Keratinocyte (primary cell): ENCODE measurements at regions not wholly inside any gene's neighbourhood (a gene's known extent, or its start where the extent isn't known, plus 50 kb on each side); places are given as distances from the start of the nearest gene placed in this dataset.

ENCODE experiments used
- DNase-seq: peaks from one replicate; pipeline ENCODE4 v3.0.0-alpha.2; 2011; ENCODE audit warnings: low read depth, missing footprints, low spot score
- FAIRE-seq: peaks from 2 replicates; lab custom pipeline; 2011; peaks lifted over from hg19 to GRCh38; lab: Jason Lieb, UNC
- H2AFZ ChIP-seq: 2 replicates; pipeline ENCODE4 v1.6.0; 2012; ENCODE audit warnings: low read length, control low read depth, inconsistent platforms; ENCODE audit not compliant: control insufficient read depth
- H3K27ac ChIP-seq: 2 replicates; pipeline ENCODE4 v1.5.1; 2011; ENCODE audit warnings: low read length; ENCODE audit not compliant: control insufficient read depth, insufficient read depth
- H3K27me3 ChIP-seq: 3 replicates; pipeline ENCODE4 v1.6.0; 2011; ENCODE audit warnings: low read length; ENCODE audit not compliant: control insufficient read depth, insufficient read depth; ENCODE audit errors: extremely low read depth
- H3K36me3 ChIP-seq, 2 experiments: 2 replicates in 1 of 2; 3 replicates in 1 of 2; pipeline ENCODE4 v1.5.1; 2011; ENCODE audit warnings: low read length in 2 of 2, mild to moderate bottlenecking in 1 of 2; ENCODE audit not compliant: control insufficient read depth in 2 of 2, insufficient read depth in 2 of 2; ENCODE audit errors: extremely low read depth in 1 of 2
- H3K4me1 ChIP-seq: 3 replicates; pipeline ENCODE4 v1.5.1; 2011; ENCODE audit warnings: low read length; ENCODE audit not compliant: control insufficient read depth, insufficient read depth; ENCODE audit errors: extremely low read depth
- H3K4me2 ChIP-seq: 3 replicates; pipeline ENCODE4 v1.6.0; 2011; ENCODE audit warnings: low read depth, low read length; ENCODE audit not compliant: control insufficient read depth, insufficient read depth; ENCODE audit errors: extremely low read depth
- H3K4me3 ChIP-seq, 3 experiments: fragments of 200-600 bp in 1 of 3; sonication (generic) in 1 of 3; 2 replicates in 2 of 3; 3 replicates in 1 of 3; pipeline ENCODE4 v1.5.1; 2011 to 2016; ENCODE audit warnings: low read length in 3 of 3, mild to moderate bottlenecking in 3 of 3, control low read depth in 2 of 3, inconsistent platforms in 1 of 3, low read depth in 1 of 3, mixed read lengths in 1 of 3, mixed run types in 1 of 3, moderate library complexity in 1 of 3; ENCODE audit not compliant: control insufficient read depth in 2 of 3, insufficient read depth in 2 of 3; ENCODE audit errors: extremely low read depth in 1 of 3
- H3K79me2 ChIP-seq: 2 replicates; pipeline ENCODE4 v1.6.0; 2012; ENCODE audit warnings: low read length; ENCODE audit not compliant: control insufficient read depth, insufficient read depth
- H3K9ac ChIP-seq: 3 replicates; pipeline ENCODE4 v1.6.0; 2011; ENCODE audit warnings: low read length; ENCODE audit not compliant: control insufficient read depth, insufficient read depth; ENCODE audit errors: extremely low read depth
- H3K9me1 ChIP-seq: 3 replicates; pipeline ENCODE4 v1.6.0; 2011; ENCODE audit warnings: low read length; ENCODE audit not compliant: control insufficient read depth, insufficient read depth; ENCODE audit errors: extremely low read depth
- H3K9me3 ChIP-seq: 2 replicates; pipeline ENCODE4 v1.5.1; 2012; ENCODE audit warnings: low read depth, low read length; ENCODE audit not compliant: control insufficient read depth
- H4K20me1 ChIP-seq: 3 replicates; pipeline ENCODE4 v1.6.0; 2011; ENCODE audit warnings: low read length; ENCODE audit not compliant: control insufficient read depth, insufficient read depth; ENCODE audit errors: extremely low read depth
- EZH2 ChIP-seq: IDR thresholded peaks from one replicate; pipeline ENCODE4 v1.6.1; 2012; ENCODE audit warnings: inconsistent platforms, mild to moderate bottlenecking, low read length, moderate library complexity
- dilution Hi-C: fragments of 300-500 bp; cut with MboI; formaldehyde crosslinking; loops from one replicate; pipeline ENCODE4 v1.7.0; 2020; ENCODE audit warnings: low sequenced_read_pairs; ENCODE audit not compliant: extremely low pct_ligation_motif_present
- TF ChIP-seq, protein P1 (sequence below), 3 experiments: IDR thresholded peaks in 1 of 3; conservative IDR thresholded peaks in 1 of 3; optimal IDR thresholded peaks in 1 of 3; 2 replicates in 2 of 3; 3 replicates in 1 of 3; pipeline versions ENCODE3 to v1.5.1; 2011; ENCODE audit warnings: low read length in 3 of 3, mild to moderate bottlenecking in 3 of 3, moderate library complexity in 2 of 3, control low read depth in 1 of 3, inconsistent platforms in 1 of 3; ENCODE audit not compliant: insufficient read depth in 2 of 3; ENCODE audit errors: extremely low read depth in 1 of 3

DNA sequence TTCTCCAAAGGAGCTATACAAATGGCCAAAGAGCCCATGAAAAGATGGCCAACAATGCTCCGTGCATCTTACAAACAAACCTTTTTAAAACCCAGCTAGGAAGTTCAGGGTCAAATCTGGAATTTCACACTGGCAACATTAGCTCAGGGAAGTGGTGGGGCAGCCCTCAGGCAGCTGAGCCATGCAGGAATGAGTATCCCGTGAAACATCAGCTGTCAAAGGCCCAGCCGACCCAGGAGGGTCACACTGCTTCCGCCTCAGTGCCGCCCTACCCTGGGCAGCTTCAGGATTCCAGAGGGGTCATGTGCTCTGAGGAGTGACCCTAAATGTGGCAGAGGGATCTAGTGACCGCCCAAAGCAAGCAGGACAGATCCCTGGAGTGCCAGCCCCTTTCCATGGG is 73.4 kb downstream of the LINC01488 start:
- H3K4me2 ChIP-seq, result no peak overlapping the region
- no peak overlapping the region for H2AFZ ChIP-seq
- no peaks in the 10 kb centered on the region for H3K27me3 ChIP-seq
- no peaks in the 10 kb centered on the region for H3K36me3 ChIP-seq
- peaks cover 16% of the 10 kb centered on the region for H3K4me1 ChIP-seq
- no peak for DNase-seq
- no peaks in the 10 kb centered on the region for H3K9me1 ChIP-seq
- dilution Hi-C loops, result no loop called here
- no peaks in the 10 kb centered on the region for H3K79me2 ChIP-seq
- no peaks in the 10 kb centered on the region for H4K20me1 ChIP-seq
- no peak overlapping the region for H3K4me3 ChIP-seq
- TF ChIP-seq, protein P1, sequence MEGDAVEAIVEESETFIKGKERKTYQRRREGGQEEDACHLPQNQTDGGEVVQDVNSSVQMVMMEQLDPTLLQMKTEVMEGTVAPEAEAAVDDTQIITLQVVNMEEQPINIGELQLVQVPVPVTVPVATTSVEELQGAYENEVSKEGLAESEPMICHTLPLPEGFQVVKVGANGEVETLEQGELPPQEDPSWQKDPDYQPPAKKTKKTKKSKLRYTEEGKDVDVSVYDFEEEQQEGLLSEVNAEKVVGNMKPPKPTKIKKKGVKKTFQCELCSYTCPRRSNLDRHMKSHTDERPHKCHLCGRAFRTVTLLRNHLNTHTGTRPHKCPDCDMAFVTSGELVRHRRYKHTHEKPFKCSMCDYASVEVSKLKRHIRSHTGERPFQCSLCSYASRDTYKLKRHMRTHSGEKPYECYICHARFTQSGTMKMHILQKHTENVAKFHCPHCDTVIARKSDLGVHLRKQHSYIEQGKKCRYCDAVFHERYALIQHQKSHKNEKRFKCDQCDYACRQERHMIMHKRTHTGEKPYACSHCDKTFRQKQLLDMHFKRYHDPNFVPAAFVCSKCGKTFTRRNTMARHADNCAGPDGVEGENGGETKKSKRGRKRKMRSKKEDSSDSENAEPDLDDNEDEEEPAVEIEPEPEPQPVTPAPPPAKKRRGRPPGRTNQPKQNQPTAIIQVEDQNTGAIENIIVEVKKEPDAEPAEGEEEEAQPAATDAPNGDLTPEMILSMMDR (optimal IDR thresholded peaks at IDR 0.05 in 1 of 3, IDR thresholded peaks at IDR 0.05 in 1 of 3, conservative IDR thresholded peaks at IDR 0.05 in 1 of 3; ENCODE audit: extremely low read depth in 1 of 3, insufficient read depth in 2 of 3, low read length in 3 of 3), result no peak
- no peak for TF ChIP-seq EZH2
- no peaks in the 10 kb centered on the region for H3K9me3 ChIP-seq
- H3K27ac ChIP-seq, result no peak overlapping the region
- H3K9ac ChIP-seq, result no peak overlapping the region
- FAIRE-seq, result no peak

DNA sequence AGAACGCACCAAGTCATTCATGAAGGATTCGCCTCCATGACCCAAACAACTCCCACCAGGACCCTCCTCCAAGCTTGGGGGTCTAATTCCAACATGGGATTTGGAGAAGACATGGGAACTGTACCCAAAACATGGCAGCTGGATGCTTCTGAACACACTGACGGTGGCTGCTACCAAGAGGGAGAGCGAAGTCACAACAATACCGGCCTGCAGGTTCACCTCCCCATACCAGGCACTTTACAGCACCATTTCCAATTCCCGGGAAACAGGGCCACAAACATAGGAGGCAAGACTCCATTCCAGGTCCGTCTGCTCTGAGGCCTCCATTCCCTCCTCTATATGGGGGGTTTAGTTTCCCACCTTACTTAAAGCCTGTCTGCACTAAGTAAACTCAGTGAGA is 75.8 kb downstream of the LINC01488 start:
- no peak for FAIRE-seq
- Histone ChIP-seq H3K27me3 (no peaks in the 10 kb centered on the region), H2AFZ (no peak overlapping the region)

More for the DNA sequence above, 75.8 kb downstream of the LINC01488 start:
- H3K4me2 ChIP-seq, result no peak overlapping the region
- H3K9me1 ChIP-seq, result no peaks in the 10 kb centered on the region
- H3K79me2 ChIP-seq, result no peaks in the 10 kb centered on the region
- H3K27ac ChIP-seq, result no peak overlapping the region
- no peaks in the 10 kb centered on the region for H4K20me1 ChIP-seq
- dilution Hi-C loops, result no loop called here
- DNase-seq, result no peak
- H3K36me3 ChIP-seq, result no peaks in the 10 kb centered on the region
- H3K4me1 ChIP-seq, result peaks cover 11% of the 10 kb centered on the region
- TF ChIP-seq, protein P1 (optimal IDR thresholded peaks at IDR 0.05 in 1 of 3, IDR thresholded peaks at IDR 0.05 in 1 of 3, conservative IDR thresholded peaks at IDR 0.05 in 1 of 3; ENCODE audit: extremely low read depth in 1 of 3, insufficient read depth in 2 of 3, low read length in 3 of 3), result no peak
- no peak for TF ChIP-seq EZH2
- H3K9ac ChIP-seq, result no peak overlapping the region
- H3K9me3 ChIP-seq, result no peaks in the 10 kb centered on the region
- no peak overlapping the region for H3K4me3 ChIP-seq
